OCI-LY7 (cell line): ENCODE measurements at regions not wholly inside any gene's neighbourhood (a gene's known extent, or its start where the extent isn't known, plus 50 kb on each side); places are given as distances from the start of the nearest gene placed in this dataset.

Experiments used
- BruUV-seq: library from RNA; stranded (reverse); fragments of 400-500 nt; replicated peaks from 2 replicates; lab custom pipeline; 2021; lab: Mats Ljungman, UMichigan
- CTCF ChIA-PET: fragments of 300-600 bp; sonication (Branson Sonifier 250); formaldehyde crosslinking; loops from one replicate; lab custom pipeline; 2022; ENCODE audit warnings: antibody characterized with exemption; ENCODE audit not compliant: unreplicated experiment; lab: Charles Lee
- POLR2A ChIA-PET: fragments of 300-600 bp; sonication (Branson Sonifier 250); formaldehyde crosslinking; loops from one replicate; lab custom pipeline; 2022; ENCODE audit warnings: antibody characterized with exemption; lab: Charles Lee
- DNase-seq: peaks from one replicate; pipeline ENCODE4 v3.0.0-alpha.2; 2015; ENCODE audit warnings: low spot score
- H2AFZ ChIP-seq: fragments of 200-600 bp; sonication (generic), shearing (Covaris generic); 2 replicates; pipeline ENCODE4 v1.6.1; 2014; ENCODE audit warnings: mild to moderate bottlenecking, antibody characterized with exemption, low read length, moderate library complexity
- H3K27ac ChIP-seq: fragments of 200-600 bp; sonication (generic); 2 replicates; pipeline ENCODE4 v1.5.1; 2014; ENCODE audit warnings: mixed run types, low read depth, mild to moderate bottlenecking, moderate library complexity, low read length, inconsistent platforms; ENCODE audit not compliant: poor library complexity, severe bottlenecking
- H3K36me3 ChIP-seq: fragments of 200-600 bp; sonication (generic); 2 replicates; pipeline ENCODE4 v1.6.1; 2014; ENCODE audit warnings: mild to moderate bottlenecking, antibody characterized with exemption, low read length, moderate library complexity, mixed read lengths; ENCODE audit not compliant: insufficient read depth
- H3K4me1 ChIP-seq: fragments of 200-600 bp; sonication (generic); 2 replicates; pipeline ENCODE4 v1.5.1; 2014; ENCODE audit warnings: mild to moderate bottlenecking, low read length; ENCODE audit not compliant: insufficient read depth, poor library complexity, severe bottlenecking
- H3K4me2 ChIP-seq: fragments of 200-600 bp; sonication (generic); 2 replicates; pipeline ENCODE4 v1.6.1; 2014; ENCODE audit warnings: mild to moderate bottlenecking, low read length
- H3K4me3 ChIP-seq: fragments of 200-600 bp; sonication (generic); 2 replicates; pipeline ENCODE4 v1.5.1; 2014; ENCODE audit warnings: mild to moderate bottlenecking, low read depth, low read length; ENCODE audit not compliant: poor library complexity, severe bottlenecking
- H3K79me2 ChIP-seq: fragments of 200-600 bp; sonication (generic); 2 replicates; pipeline ENCODE4 v1.6.1; 2016; ENCODE audit warnings: low read depth, mild to moderate bottlenecking, low read length, moderate library complexity, mixed read lengths; ENCODE audit not compliant: insufficient read depth
- H3K9me2 ChIP-seq: fragments of 200-600 bp; sonication (generic); 2 replicates; pipeline ENCODE4 v1.6.1; 2016; ENCODE audit warnings: mild to moderate bottlenecking, low read length, mixed read lengths; ENCODE audit not compliant: insufficient read depth
- H3K9me3 ChIP-seq: fragments of 200-600 bp; sonication (generic); 2 replicates; pipeline ENCODE4 v1.6.1; 2014; ENCODE audit warnings: mild to moderate bottlenecking, mixed run types, low read length, mixed read lengths
- H4K20me1 ChIP-seq: fragments of 200-600 bp; sonication (generic); 2 replicates; pipeline ENCODE4 v1.6.1; 2014; ENCODE audit warnings: mild to moderate bottlenecking, antibody characterized with exemption, low read length, moderate library complexity, mixed read lengths; ENCODE audit not compliant: insufficient read depth
- EZH2phosphoT487 ChIP-seq: fragments of 200-600 bp; sonication (generic); IDR thresholded peaks from 2 replicates; pipeline ENCODE4 v1.6.1; 2018; ENCODE audit warnings: low read depth, borderline replicate concordance, mild to moderate bottlenecking, mixed run types, antibody characterized with exemption, low read length, moderate library complexity, mixed read lengths
- intact Hi-C: fragments of 100-400 bp; cut with micrococcal nuclease; formaldehyde crosslinking; loops from one replicate; pipeline ENCODE4 v1.10.0; 2022; ENCODE audit not compliant: unreplicated experiment
- TF ChIP-seq, protein P1 (sequence below): fragments of 200-600 bp; sonication (generic); conservative IDR thresholded peaks from 2 replicates; pipeline ENCODE4 v1.5.1; 2014; ENCODE audit warnings: mild to moderate bottlenecking, antibody characterized with exemption, low read length, moderate library complexity, mixed read lengths

DNA sequence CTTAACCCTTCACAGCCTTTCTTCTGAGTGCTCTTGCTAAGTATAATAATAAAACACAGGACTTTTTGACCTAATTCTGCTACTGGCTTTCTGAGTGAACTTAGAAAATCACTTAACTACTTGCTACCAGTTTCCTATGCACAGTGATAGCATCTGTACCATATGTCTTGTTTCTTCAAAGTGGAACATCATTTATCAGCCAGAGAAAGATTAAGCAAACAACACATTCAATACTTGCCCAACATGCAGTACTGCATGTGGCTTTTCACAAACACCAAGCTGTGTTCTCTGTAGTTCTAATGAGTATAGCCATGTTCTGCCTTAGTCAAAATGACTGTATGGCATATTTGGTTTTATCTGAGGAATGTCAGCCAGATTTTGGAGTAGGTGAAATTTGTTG, 1286.6 kb upstream of the ZEB2 start:
- POLR2A ChIA-PET: interaction anchor here (1.0 kb wide), 1 partner anchor 28 kb away, joined by 4 read pairs; no protein-coding TSS in a partner anchor

DNA sequence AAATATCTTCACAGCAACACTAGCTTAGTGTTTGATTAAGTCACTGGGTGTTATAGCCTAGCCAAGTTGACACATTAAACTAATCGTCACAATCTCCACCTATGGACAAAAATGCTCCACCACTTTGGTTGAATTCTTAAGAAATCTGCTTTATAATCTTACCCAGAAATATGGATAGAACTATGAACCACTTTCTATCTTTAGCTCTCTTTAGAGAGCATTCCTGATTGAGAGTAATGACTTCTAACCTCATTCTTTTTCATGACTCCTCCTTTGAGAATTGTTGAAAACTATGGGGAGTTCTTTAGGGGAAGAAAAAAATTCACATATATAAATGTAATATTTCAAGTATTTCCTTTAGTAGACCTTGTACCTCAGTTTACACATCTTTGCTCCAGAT, 1282.2 kb upstream of the ZEB2 start:
- POLR2A ChIA-PET: interaction anchor here (0.8 kb wide), 1 partner anchor 11 kb away, joined by 3 read pairs; no protein-coding TSS in a partner anchor
- Histone ChIP-seq H2AFZ (no peak overlapping the region), H3K36me3 (no peaks in the 10 kb centered on the region), H3K27ac (no peak overlapping the region), H3K9me3 (no peaks in the 10 kb centered on the region), H3K79me2 (no peaks in the 10 kb centered on the region), H4K20me1 (no peaks in the 10 kb centered on the region), H3K4me1 (no peaks in the 10 kb centered on the region), H3K9me2 (no peaks in the 10 kb centered on the region), H3K4me3 (no peak overlapping the region), H3K4me2 (no peak overlapping the region)
- intact Hi-C loops: no loop called here
- BruUV-seq: no TSS peak
- TF ChIP-seq, protein P1, sequence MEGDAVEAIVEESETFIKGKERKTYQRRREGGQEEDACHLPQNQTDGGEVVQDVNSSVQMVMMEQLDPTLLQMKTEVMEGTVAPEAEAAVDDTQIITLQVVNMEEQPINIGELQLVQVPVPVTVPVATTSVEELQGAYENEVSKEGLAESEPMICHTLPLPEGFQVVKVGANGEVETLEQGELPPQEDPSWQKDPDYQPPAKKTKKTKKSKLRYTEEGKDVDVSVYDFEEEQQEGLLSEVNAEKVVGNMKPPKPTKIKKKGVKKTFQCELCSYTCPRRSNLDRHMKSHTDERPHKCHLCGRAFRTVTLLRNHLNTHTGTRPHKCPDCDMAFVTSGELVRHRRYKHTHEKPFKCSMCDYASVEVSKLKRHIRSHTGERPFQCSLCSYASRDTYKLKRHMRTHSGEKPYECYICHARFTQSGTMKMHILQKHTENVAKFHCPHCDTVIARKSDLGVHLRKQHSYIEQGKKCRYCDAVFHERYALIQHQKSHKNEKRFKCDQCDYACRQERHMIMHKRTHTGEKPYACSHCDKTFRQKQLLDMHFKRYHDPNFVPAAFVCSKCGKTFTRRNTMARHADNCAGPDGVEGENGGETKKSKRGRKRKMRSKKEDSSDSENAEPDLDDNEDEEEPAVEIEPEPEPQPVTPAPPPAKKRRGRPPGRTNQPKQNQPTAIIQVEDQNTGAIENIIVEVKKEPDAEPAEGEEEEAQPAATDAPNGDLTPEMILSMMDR: no peak
- no peak for TF ChIP-seq EZH2phosphoT487
- CTCF ChIA-PET: no interaction called here
- no peak for DNase-seq

More for the DNA sequence above, 1286.6 kb upstream of the ZEB2 start:
- Histone ChIP-seq H3K27ac (no peak overlapping the region), H3K4me2 (no peak overlapping the region), H4K20me1 (no peaks in the 10 kb centered on the region), H2AFZ (no peak overlapping the region), H3K79me2 (no peaks in the 10 kb centered on the region), H3K4me1 (no peaks in the 10 kb centered on the region), H3K9me2 (no peaks in the 10 kb centered on the region), H3K9me3 (no peaks in the 10 kb centered on the region), H3K4me3 (no peak overlapping the region), H3K36me3 (no peaks in the 10 kb centered on the region)
- no peak for TF ChIP-seq EZH2phosphoT487
- TF ChIP-seq, protein P1: no peak
- BruUV-seq: no TSS peak
- DNase-seq: no peak
- CTCF ChIA-PET: no interaction called here
- intact Hi-C loops: no loop called here

DNA sequence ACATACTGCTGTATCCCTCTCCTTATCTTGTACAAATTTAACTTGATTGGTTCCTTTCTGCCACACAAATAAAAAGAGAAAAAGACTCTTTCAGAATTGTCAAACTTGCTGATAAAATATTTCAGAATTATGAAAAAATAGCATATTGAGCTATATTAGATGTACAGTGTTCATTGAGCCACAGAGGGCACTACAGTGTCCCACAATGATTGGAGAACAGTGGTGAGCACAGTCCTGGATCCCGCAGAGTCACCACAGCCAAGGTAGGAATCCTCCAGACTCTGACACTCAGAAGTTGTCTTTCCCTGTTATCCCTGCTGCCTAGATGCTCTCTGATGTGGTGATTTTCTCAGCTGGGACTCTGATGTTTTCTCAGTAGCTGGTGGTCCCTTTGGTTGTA, 1281.3 kb upstream of the ZEB2 start:
- no peak for DNase-seq
- BruUV-seq: no TSS peak
- no peak for TF ChIP-seq EZH2phosphoT487
- TF ChIP-seq, protein P1: no peak
- H3K9me3 ChIP-seq: no peaks in the 10 kb centered on the region
- no peaks in the 10 kb centered on the region for H3K4me1 ChIP-seq
- intact Hi-C loops: no loop called here
- H3K4me2 ChIP-seq: no peak overlapping the region
- ChIA-PET CTCF (no interaction called here), POLR2A (interaction anchor here (0.5 kb wide), 1 partner anchor 57 kb away, joined by 3 read pairs; no protein-coding TSS in a partner anchor)
- H3K36me3 ChIP-seq: no peaks in the 10 kb centered on the region
- no peaks in the 10 kb centered on the region for H3K79me2 ChIP-seq
- no peak overlapping the region for H2AFZ ChIP-seq
- no peak overlapping the region for H3K27ac ChIP-seq
- H4K20me1 ChIP-seq: no peaks in the 10 kb centered on the region
- no peaks in the 10 kb centered on the region for H3K9me2 ChIP-seq
- no peak overlapping the region for H3K4me3 ChIP-seq
